22Rv1 (cell line): ENCODE measurements at regions not wholly inside any gene's neighbourhood (a gene's known extent, or its start where the extent isn't known, plus 50 kb on each side); places are given as distances from the start of the nearest gene placed in this dataset.

Experiments used
- H3K27ac ChIP-seq: fragments of 450-650 bp; 2 replicates; pipeline ENCODE4 v1.5.1; 2017
- CTCF ChIP-seq: fragments of 450-650 bp; IDR thresholded peaks from 2 replicates; pipeline ENCODE4 v1.5.1; 2017; ENCODE audit warnings: mild to moderate bottlenecking
- ZFX ChIP-seq: fragments of 450-650 bp; IDR thresholded peaks from 2 replicates; pipeline ENCODE4 v1.6.1; 2017; ENCODE audit warnings: antibody characterized with exemption, borderline replicate concordance

GRCh38 chr9:103681435-103681834 is 412.7 kb upstream of the SMC2 start:
- no peak overlapping the region for H3K27ac ChIP-seq
- TF ChIP-seq CTCF (no peak), ZFX (no peak)

DNA sequence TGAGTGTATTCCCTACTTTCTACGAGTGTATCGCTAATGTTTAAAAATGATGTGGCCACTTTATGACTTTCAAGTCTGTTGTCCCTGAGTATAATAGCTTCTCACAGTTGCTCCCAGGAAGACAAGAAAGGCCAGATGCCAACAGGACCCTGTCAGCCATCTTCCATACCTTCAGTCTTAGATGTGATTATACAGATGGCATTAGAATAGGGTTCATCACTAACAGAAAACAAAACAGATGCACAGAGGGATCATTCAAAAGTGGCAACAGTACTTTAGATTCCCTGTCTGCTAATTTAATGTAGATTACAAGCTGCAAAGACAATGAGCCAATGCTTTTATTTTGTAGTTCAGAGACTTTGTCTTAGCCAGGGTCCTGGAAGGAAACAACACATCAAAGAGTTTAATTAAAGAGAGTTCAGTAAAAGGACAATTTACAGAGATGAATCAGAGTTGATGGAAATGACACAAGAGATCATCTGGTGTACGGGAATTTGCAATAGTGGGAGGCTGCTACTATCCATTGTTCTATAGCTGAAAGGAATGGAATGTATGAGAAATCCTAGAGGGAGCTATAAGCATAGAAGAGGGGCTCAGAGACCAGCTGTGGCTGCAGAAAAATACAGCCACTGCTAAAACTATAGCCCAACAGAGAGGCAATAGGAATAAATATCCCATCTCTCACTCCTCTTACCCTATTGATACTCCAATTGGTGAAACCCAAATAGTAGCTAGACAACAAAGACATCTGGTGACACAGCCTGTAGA is 393.7 kb upstream of the SMC2 start:
- H3K27ac ChIP-seq: no peak overlapping the region
- TF ChIP-seq ZFX (no peak), CTCF (no peak)

- no peak overlapping the region for H3K27ac ChIP-seq
- TF ChIP-seq CTCF (no peak), ZFX (no peak)
Observed at GRCh38 chr9:103702572-103702971, 391.5 kb upstream of the SMC2 start.

DNA sequence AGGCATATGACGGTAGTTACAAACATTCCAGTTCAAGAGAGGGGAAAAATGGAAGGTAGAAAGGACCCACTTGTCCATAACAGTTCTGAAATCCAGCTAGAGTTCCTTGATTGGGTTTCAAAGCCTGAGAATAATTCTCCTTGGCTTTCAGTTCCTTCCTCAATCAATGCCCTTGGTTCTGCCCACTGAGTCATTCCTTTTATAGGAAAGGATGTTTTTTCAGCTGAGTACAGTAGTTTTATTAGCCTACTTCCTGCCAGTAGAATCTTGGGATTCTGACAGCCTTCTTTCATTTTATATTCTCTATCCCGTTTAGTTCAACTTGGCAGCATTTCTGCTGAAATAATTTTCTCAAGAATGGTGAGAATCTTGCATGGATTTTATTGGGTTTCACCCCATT is 386.9 kb upstream of the SMC2 start:
- no peak for TF ChIP-seq ZFX
- no peak for TF ChIP-seq CTCF

DNA sequence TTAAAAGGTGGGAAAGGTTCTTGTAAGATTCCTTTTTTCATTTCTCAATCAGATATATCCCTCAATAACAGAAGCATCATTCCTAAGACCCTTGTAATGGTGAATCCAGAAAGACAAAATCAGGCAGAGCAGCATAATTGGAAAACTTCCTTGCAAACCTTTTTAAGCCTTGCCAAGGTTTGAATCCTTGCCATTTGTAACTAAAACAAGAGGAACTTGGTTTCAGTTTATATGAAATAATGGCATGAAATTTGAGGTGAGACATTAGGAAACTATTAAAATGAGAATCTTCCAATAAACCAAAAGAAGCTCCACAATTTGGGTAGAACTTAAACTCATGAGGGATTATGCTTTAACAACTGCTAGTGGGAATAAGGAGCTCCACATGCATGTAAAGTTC is 384.7 kb upstream of the SMC2 start:
- TF ChIP-seq ZFX (no peak), CTCF (no peak)

More for the DNA sequence above, 386.9 kb upstream of the SMC2 start:
- no peak overlapping the region for H3K27ac ChIP-seq

GRCh38 chr9:103713631-103714030 is 380.5 kb upstream of the SMC2 start:
- TF ChIP-seq CTCF: no peak
- no peak for TF ChIP-seq ZFX

More for the DNA sequence above, 384.7 kb upstream of the SMC2 start:
- H3K27ac ChIP-seq: no peak overlapping the region

GRCh38 chr9:103714992-103715391 is 379.1 kb upstream of the SMC2 start:
- TF ChIP-seq ZFX: no peak
- TF ChIP-seq CTCF: no peak
- no peak overlapping the region for H3K27ac ChIP-seq

More at GRCh38 chr9:103713631-103714030, 380.5 kb upstream of the SMC2 start:
- H3K27ac ChIP-seq: no peak overlapping the region
